SK-N-SH treated with all-trans-retinoic acid at 6 μM for 48 hours (cell line): ENCODE measurements at regions not wholly inside any gene's neighbourhood (a gene's known extent, or its start where the extent isn't known, plus 50 kb on each side); places are given as distances from the start of the nearest gene placed in this dataset.

ENCODE experiments used
- ARNTL ChIP-seq: fragments of 450-650 bp; formaldehyde crosslinking; IDR thresholded peaks from 2 replicates; pipeline ENCODE4 v1.5.0; 2020; ENCODE audit warnings: low read depth, mild to moderate bottlenecking, moderate library complexity, borderline replicate concordance
- OSR1 ChIP-seq: fragments of 250-450 bp; sonication (Bioruptor Pico); IDR thresholded peaks from 2 replicates; pipeline ENCODE4 v1.8.0; 2022; ENCODE audit warnings: moderate library complexity, mild to moderate bottlenecking, inconsistent platforms
- TOX ChIP-seq: fragments of 250-450 bp; sonication (Bioruptor Pico); IDR thresholded peaks from 2 replicates; pipeline ENCODE4 v1.8.0; 2021; ENCODE audit warnings: mild to moderate bottlenecking, moderate library complexity, borderline replicate concordance
- ZC3H10 ChIP-seq: fragments of 250-450 bp; sonication (Bioruptor Pico); IDR thresholded peaks from 2 replicates; pipeline ENCODE4 v1.5.1; 2021; ENCODE audit warnings: mild to moderate bottlenecking, moderate library complexity
- TF ChIP-seq, protein P1 (sequence below): fragments of 250-450 bp; sonication (Bioruptor Pico); IDR thresholded peaks from 2 replicates; pipeline ENCODE4 v1.8.0; 2020; ENCODE audit warnings: mild to moderate bottlenecking, moderate library complexity, borderline replicate concordance
- TF ChIP-seq, protein P2 (sequence below): fragments of 250-450 bp; sonication (Bioruptor Pico); IDR thresholded peaks from 2 replicates; pipeline ENCODE4 v1.8.0; 2021; ENCODE audit warnings: low read depth, mild to moderate bottlenecking, moderate library complexity, borderline replicate concordance
- TF ChIP-seq, protein P3 (sequence below): fragments of 250-450 bp; sonication (Bioruptor Pico); IDR thresholded peaks from 2 replicates; pipeline ENCODE4 v1.5.1; 2021; ENCODE audit warnings: mild to moderate bottlenecking, moderate library complexity

DNA sequence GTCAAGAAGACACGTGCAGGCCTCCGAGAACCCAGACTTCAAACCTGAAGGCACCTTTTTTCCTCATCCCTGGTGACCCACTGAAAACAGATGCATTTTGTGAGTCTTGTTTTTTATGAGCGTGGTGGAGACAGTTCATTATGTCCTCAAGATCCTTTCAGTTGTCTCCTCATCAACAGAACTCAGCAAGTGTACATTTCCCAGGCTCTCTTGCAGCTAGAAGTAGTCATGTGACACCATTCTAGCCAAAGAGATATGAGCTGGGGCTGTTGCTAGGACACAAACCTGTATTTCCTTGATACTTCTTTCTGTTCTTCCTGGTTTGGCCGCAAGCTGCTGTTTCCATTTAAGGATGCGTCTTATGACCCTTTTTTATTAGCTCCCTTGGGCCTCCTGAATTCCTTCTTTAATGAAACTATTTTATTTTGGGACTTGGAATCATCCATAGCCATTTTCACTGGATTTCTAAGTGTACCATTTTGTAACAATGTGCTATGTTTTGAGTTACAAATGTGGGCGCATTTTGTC lies 135.7 kb upstream of the FOXF1 start:
- TF ChIP-seq, protein P1, sequence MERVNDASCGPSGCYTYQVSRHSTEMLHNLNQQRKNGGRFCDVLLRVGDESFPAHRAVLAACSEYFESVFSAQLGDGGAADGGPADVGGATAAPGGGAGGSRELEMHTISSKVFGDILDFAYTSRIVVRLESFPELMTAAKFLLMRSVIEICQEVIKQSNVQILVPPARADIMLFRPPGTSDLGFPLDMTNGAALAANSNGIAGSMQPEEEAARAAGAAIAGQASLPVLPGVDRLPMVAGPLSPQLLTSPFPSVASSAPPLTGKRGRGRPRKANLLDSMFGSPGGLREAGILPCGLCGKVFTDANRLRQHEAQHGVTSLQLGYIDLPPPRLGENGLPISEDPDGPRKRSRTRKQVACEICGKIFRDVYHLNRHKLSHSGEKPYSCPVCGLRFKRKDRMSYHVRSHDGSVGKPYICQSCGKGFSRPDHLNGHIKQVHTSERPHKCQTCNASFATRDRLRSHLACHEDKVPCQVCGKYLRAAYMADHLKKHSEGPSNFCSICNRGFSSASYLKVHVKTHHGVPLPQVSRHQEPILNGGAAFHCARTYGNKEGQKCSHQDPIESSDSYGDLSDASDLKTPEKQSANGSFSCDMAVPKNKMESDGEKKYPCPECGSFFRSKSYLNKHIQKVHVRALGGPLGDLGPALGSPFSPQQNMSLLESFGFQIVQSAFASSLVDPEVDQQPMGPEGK (CRISPR knock-in tag): no peak
- TF ChIP-seq ARNTL (CRISPR knock-in tag) (no peak), TOX (no peak), ZC3H10 (CRISPR knock-in tag) (no peak), OSR1 (no peak)
- TF ChIP-seq, protein P2, sequence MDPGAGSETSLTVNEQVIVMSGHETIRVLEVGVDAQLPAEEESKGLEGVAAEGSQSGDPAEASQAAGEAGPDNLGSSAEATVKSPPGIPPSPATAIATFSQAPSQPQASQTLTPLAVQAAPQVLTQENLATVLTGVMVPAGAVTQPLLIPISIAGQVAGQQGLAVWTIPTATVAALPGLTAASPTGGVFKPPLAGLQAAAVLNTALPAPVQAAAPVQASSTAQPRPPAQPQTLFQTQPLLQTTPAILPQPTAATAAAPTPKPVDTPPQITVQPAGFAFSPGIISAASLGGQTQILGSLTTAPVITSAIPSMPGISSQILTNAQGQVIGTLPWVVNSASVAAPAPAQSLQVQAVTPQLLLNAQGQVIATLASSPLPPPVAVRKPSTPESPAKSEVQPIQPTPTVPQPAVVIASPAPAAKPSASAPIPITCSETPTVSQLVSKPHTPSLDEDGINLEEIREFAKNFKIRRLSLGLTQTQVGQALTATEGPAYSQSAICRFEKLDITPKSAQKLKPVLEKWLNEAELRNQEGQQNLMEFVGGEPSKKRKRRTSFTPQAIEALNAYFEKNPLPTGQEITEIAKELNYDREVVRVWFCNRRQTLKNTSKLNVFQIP (CRISPR knock-in tag): no peak
- TF ChIP-seq, protein P3, sequence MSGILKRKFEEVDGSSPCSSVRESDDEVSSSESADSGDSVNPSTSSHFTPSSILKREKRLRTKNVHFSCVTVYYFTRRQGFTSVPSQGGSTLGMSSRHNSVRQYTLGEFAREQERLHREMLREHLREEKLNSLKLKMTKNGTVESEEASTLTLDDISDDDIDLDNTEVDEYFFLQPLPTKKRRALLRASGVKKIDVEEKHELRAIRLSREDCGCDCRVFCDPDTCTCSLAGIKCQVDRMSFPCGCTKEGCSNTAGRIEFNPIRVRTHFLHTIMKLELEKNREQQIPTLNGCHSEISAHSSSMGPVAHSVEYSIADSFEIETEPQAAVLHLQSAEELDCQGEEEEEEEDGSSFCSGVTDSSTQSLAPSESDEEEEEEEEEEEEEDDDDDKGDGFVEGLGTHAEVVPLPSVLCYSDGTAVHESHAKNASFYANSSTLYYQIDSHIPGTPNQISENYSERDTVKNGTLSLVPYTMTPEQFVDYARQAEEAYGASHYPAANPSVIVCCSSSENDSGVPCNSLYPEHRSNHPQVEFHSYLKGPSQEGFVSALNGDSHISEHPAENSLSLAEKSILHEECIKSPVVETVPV (CRISPR knock-in tag): no peak
